ENCODE measurements at regions not wholly inside any gene's neighbourhood (a gene's known extent, or its start where the extent isn't known, plus 50 kb on each side); places are given as distances from the start of the nearest gene placed in this dataset.

GRCh38 chr11:103731670-103732069 lies 304.8 kb upstream of the DDI1 start:
- no peak for DNase-seq
- no peaks in the 10 kb centered on the region for H3K4me1 Mint-ChIP-seq
- H4K20me1 ChIP-seq (ENCODE audit: insufficient read depth, low read length) = no peaks in the 10 kb centered on the region
- H3K27ac ChIP-seq (ENCODE audit: low read depth in 1 of 2, low read length in 2 of 2) = no peak overlapping the region
- H3K27ac Mint-ChIP-seq = no peak overlapping the region
- no peaks in the 10 kb centered on the region for H3K79me2 ChIP-seq (ENCODE audit: insufficient read depth, low read length)
- intact Hi-C loops (cut with micrococcal nuclease) = no loop called here
- H3K4me2 ChIP-seq (replicated peaks; ENCODE audit: extremely low read depth, low read length, poor library complexity, severe bottlenecking) = no peak overlapping the region
- no peak overlapping the region for H3K9ac ChIP-seq (ENCODE audit: insufficient read depth, low read length, poor library complexity, severe bottlenecking)
- H3K36me3 ChIP-seq (replicated peaks in 1 of 2; ENCODE audit: control insufficient read depth in 1 of 2, insufficient read depth in 2 of 2, low read length in 2 of 2) = no peaks in the 10 kb centered on the region
- no peak overlapping the region for H3K4me3 Mint-ChIP-seq
- no peak overlapping the region for H2AFZ ChIP-seq (ENCODE audit: insufficient read depth, low read depth, low read length, poor library complexity, severe bottlenecking)
- no peak for TF ChIP-seq CTCF (IDR thresholded peaks at IDR 0.05)
- peaks cover 7 to 8% of the 10 kb centered on the region in 2 donors for H3K9me3 ChIP-seq (replicated peaks in 1 of 2; ENCODE audit: control insufficient read depth in 1 of 2, insufficient read depth in 1 of 2, low read length in 2 of 2)
- H3K4me1 ChIP-seq (ENCODE audit: control insufficient read depth in 1 of 2, insufficient read depth in 2 of 2, low read length in 2 of 2) = no peaks in the 10 kb centered on the region
- H3K27me3 ChIP-seq (ENCODE audit: control insufficient read depth in 2 of 2, insufficient read depth in 2 of 2, low read length in 2 of 2) = no peaks in the 10 kb centered on the region
- H3K36me3 Mint-ChIP-seq = no peaks in the 10 kb centered on the region
- H3K9me3 Mint-ChIP-seq = peaks cover 4 to 16% (median 7%) of the 10 kb centered on the region in 7 donors
- H3K27me3 Mint-ChIP-seq (ENCODE audit: low read depth in 3 of 3) = peaks cover 0 to 1% (median 0%) of the 10 kb centered on the region in 3 donors
- no CpG with 5 or more reads among the region's 2 CpGs for WGBS (ENCODE audit: insufficient coverage)
- no peak overlapping the region for H3K4me3 ChIP-seq (replicated peaks in 1 of 3; ENCODE audit: low read depth in 2 of 3, low read length in 3 of 3)

GRCh38 chr11:103733889-103734288 lies 302.6 kb upstream of the DDI1 start:
- intact Hi-C loops (cut with micrococcal nuclease) = no loop called here
- Histone ChIP-seq H3K9me3 (replicated peaks in 1 of 2; ENCODE audit: control insufficient read depth in 1 of 2, insufficient read depth in 1 of 2, low read length in 2 of 2) (no peaks in the 10 kb centered on the region), H3K27ac (ENCODE audit: low read depth in 1 of 2, low read length in 2 of 2) (no peak overlapping the region), H3K4me2 (replicated peaks; ENCODE audit: extremely low read depth, low read length, poor library complexity, severe bottlenecking) (no peak overlapping the region), H3K9ac (ENCODE audit: insufficient read depth, low read length, poor library complexity, severe bottlenecking) (no peak overlapping the region), H2AFZ (ENCODE audit: insufficient read depth, low read depth, low read length, poor library complexity, severe bottlenecking) (no peak overlapping the region), H4K20me1 (ENCODE audit: insufficient read depth, low read length) (no peaks in the 10 kb centered on the region), H3K27me3 (ENCODE audit: control insufficient read depth in 2 of 2, insufficient read depth in 2 of 2, low read length in 2 of 2) (no peaks in the 10 kb centered on the region), H3K36me3 (replicated peaks in 1 of 2; ENCODE audit: control insufficient read depth in 1 of 2, insufficient read depth in 2 of 2, low read length in 2 of 2) (no peaks in the 10 kb centered on the region), H3K4me1 (ENCODE audit: control insufficient read depth in 1 of 2, insufficient read depth in 2 of 2, low read length in 2 of 2) (no peaks in the 10 kb centered on the region), H3K4me3 (replicated peaks in 1 of 3; ENCODE audit: low read depth in 2 of 3, low read length in 3 of 3) (no peak overlapping the region), H3K79me2 (ENCODE audit: insufficient read depth, low read length) (no peaks in the 10 kb centered on the region)
- Mint-ChIP-seq H3K4me1 (peaks cover 3% of the 10 kb centered on the region), H3K4me3 (no peak overlapping the region), H3K36me3 (no peaks in the 10 kb centered on the region), H3K27me3 (ENCODE audit: low read depth in 3 of 3) (peaks cover 0 to 3% (median 2%) of the 10 kb centered on the region in 3 donors), H3K27ac (no peak overlapping the region), H3K9me3 (peaks cover 0 to 2% (median 0%) of the 10 kb centered on the region in 7 donors)
- TF ChIP-seq CTCF (IDR thresholded peaks at IDR 0.05) = no peak
- no peak for DNase-seq
- no CpG with 5 or more reads among the region's 1 CpG for WGBS (ENCODE audit: insufficient coverage)
